ENCODE measurements at regions not wholly inside any gene's neighbourhood (a gene's known extent, or its start where the extent isn't known, plus 50 kb on each side); places are given as distances from the start of the nearest gene placed in this dataset.

DNA sequence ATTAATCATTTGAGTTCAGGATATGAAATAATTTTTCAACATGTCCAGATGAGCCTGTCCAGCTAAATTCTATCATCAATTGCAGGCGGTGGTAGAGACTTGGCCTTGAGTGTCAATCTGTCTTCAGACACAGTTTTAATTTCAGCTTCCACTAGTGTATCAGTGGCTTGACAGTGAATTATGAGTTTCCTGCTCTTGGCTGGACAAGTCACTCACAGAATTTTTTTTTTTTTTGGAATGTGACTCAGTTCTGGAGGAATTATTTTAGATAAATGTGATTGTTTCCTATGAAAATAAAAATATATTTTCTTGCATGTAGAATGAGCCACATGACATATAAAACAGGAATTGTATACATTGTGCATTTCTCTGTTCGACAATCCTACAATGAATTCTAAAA, 319.9 kb upstream of the AKR1E2 start:
- TF ChIP-seq, protein P1, sequence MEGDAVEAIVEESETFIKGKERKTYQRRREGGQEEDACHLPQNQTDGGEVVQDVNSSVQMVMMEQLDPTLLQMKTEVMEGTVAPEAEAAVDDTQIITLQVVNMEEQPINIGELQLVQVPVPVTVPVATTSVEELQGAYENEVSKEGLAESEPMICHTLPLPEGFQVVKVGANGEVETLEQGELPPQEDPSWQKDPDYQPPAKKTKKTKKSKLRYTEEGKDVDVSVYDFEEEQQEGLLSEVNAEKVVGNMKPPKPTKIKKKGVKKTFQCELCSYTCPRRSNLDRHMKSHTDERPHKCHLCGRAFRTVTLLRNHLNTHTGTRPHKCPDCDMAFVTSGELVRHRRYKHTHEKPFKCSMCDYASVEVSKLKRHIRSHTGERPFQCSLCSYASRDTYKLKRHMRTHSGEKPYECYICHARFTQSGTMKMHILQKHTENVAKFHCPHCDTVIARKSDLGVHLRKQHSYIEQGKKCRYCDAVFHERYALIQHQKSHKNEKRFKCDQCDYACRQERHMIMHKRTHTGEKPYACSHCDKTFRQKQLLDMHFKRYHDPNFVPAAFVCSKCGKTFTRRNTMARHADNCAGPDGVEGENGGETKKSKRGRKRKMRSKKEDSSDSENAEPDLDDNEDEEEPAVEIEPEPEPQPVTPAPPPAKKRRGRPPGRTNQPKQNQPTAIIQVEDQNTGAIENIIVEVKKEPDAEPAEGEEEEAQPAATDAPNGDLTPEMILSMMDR (IDR thresholded peaks at IDR 0.05; ENCODE audit: insufficient read depth, low read length), result no peak
- TF ChIP-seq POLR2AphosphoS5 (IDR thresholded peaks at IDR 0.05; ENCODE audit: low read depth) (no peak), GABPA (IDR thresholded peaks at IDR 0.05; ENCODE audit: low read depth) (no peak), SPI1 (IDR thresholded peaks at IDR 0.05; ENCODE audit: borderline replicate concordance, low read depth) (no peak)
